GM12875 (cell line): ENCODE measurements at regions not wholly inside any gene's neighbourhood (a gene's known extent, or its start where the extent isn't known, plus 50 kb on each side); places are given as distances from the start of the nearest gene placed in this dataset.

Source experiments
- H3K4me3 ChIP-seq: one replicate; pipeline ENCODE4 v1.5.1; 2011; ENCODE audit warnings: low read depth, low read length, control low read depth
- TF ChIP-seq, protein P1 (sequence below): IDR thresholded peaks from 2 replicates; pipeline ENCODE4 v1.5.1; 2011; ENCODE audit warnings: low read depth, mild to moderate bottlenecking, control low read depth, inconsistent platforms, low read length, moderate library complexity, borderline replicate concordance; ENCODE audit not compliant: insufficient read depth

- H3K4me3 ChIP-seq: no peak overlapping the region
- TF ChIP-seq, protein P1, sequence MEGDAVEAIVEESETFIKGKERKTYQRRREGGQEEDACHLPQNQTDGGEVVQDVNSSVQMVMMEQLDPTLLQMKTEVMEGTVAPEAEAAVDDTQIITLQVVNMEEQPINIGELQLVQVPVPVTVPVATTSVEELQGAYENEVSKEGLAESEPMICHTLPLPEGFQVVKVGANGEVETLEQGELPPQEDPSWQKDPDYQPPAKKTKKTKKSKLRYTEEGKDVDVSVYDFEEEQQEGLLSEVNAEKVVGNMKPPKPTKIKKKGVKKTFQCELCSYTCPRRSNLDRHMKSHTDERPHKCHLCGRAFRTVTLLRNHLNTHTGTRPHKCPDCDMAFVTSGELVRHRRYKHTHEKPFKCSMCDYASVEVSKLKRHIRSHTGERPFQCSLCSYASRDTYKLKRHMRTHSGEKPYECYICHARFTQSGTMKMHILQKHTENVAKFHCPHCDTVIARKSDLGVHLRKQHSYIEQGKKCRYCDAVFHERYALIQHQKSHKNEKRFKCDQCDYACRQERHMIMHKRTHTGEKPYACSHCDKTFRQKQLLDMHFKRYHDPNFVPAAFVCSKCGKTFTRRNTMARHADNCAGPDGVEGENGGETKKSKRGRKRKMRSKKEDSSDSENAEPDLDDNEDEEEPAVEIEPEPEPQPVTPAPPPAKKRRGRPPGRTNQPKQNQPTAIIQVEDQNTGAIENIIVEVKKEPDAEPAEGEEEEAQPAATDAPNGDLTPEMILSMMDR: no peak
Observed at GRCh38 chr6:164005004-164005711, 590.6 kb downstream of the QKI start.

DNA sequence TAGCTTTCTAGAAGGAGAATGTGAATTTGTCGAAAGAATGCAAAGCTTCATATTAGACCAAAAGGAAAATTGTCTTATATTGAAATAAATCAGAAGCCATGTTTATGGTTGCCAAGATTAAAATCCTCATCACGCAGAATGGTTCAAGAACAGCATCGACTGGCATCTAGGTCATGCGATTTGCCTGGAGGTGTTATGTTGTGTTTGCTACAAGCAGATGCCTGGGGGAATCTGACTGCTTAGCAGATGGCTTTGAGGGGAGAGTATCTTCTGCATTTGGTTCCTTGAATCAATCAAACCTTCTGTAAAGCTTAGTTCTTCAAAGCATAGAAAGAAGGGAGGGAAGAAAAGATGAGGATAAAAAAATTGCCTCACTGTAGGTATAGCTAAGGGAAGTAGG lies 585.8 kb downstream of the QKI start:
- TF ChIP-seq, protein P1: no peak
- H3K4me3 ChIP-seq: no peak overlapping the region

GRCh38 chr6:163999475-164000125 lies 585.1 kb downstream of the QKI start:
- H3K4me3 ChIP-seq: no peak overlapping the region
- TF ChIP-seq, protein P1: no peak

DNA sequence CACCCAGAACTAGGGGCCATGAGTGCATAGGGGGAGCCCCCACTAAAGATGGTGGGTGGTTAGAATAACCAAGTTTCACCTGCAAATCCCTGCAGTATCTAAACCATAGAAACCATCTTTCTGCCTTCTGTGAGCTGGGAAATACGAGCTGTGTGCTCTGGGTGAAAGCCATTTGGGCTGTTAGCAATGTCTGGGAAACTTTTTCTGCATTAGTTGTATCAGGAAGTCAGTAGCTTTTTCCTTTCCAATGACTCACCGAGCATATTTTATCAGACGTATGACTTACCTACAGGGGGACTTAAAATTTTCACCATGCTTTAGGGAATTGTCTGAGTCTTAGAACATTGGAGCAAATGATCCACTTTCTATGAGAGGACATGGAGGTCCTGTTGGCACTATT lies 584.0 kb downstream of the QKI start:
- no peak overlapping the region for H3K4me3 ChIP-seq
- TF ChIP-seq, protein P1: no peak

DNA sequence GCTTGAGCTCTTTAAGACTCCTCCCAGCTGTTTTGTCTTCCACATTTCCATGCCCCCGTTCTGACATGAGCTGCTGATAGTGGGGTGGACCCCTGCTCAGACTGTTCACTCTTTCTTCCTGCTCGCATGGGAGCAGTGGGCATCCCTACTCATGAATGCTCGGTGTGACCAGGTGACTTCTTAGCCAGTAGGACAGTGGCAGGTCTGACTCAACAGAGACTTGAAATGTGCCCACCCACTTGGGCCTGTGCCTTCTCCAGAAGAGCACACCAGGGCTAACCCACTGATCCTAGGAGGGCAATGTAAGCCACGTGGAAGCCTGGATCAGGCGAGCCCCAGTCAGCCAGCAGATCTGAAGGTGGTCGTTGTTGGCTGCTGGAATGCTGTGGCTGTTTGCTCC lies 582.0 kb downstream of the QKI start:
- TF ChIP-seq, protein P1: no peak
- H3K4me3 ChIP-seq: no peak overlapping the region

DNA sequence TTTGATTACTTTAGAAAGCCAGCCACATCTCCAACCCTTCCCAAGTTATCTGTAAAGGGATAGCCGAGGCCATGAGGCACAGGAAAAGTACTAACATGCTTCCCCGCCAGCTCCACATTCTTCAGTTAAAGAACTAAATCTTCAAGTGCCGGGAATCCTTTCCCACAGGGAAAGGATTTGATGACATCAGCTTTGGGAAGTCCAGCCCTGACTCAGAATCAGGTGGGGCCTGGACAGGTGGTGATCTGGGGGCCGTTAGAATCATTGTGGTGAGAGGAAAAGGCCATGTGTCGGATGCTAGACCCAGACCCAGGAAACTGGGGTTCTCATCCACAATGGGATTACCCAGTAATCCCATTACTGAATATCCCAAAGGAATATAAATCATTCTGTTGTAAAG lies 580.0 kb downstream of the QKI start:
- no peak overlapping the region for H3K4me3 ChIP-seq
- TF ChIP-seq, protein P1: no peak

GRCh38 chr6:163992701-163993100 lies 578.2 kb downstream of the QKI start:
- H3K4me3 ChIP-seq: no peak overlapping the region
- TF ChIP-seq, protein P1: no peak
